NT2/D1 (cell line): ENCODE measurements at regions not wholly inside any gene's neighbourhood (a gene's known extent, or its start where the extent isn't known, plus 50 kb on each side); places are given as distances from the start of the nearest gene placed in this dataset.

Experiments
- YY1 ChIP-seq: IDR thresholded peaks from 2 replicates; pipeline ENCODE4 v1.6.1; 2011; ENCODE audit not compliant: insufficient read length, insufficient read depth
- ZNF274 ChIP-seq: IDR thresholded peaks from 2 replicates; pipeline ENCODE4 v1.6.1; 2011; ENCODE audit warnings: mild to moderate bottlenecking, low read depth, low read length

DNA sequence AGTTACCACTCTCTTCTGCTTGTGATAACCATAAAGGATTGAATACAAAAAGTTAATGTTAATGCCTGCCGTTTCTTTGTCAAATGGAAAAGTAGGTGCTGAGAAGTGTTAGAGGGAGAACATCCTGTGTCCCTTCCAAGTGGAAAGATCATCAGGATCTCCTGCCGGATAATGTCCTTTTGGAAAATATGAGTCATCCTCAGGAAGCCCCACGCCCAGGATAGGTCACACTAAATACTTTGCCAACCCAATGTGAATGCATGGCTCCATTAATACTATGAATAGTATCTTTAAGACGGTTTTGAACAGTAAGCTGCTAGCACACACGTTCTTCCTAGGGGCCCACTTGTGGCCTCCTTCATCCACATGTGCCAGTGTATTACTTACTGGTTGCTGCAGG, 279.5 kb downstream of the ZNF326 start:
- TF ChIP-seq ZNF274 (no peak), YY1 (no peak)
